ENCODE measurements at regions not wholly inside any gene's neighbourhood (a gene's known extent, or its start where the extent isn't known, plus 50 kb on each side); places are given as distances from the start of the nearest gene placed in this dataset.
"Not testable (repeated sequence)": the region's sequence is repeated elsewhere in the genome, so short reads cannot be mapped to it uniquely, and the experiment has no call there.

DNA sequence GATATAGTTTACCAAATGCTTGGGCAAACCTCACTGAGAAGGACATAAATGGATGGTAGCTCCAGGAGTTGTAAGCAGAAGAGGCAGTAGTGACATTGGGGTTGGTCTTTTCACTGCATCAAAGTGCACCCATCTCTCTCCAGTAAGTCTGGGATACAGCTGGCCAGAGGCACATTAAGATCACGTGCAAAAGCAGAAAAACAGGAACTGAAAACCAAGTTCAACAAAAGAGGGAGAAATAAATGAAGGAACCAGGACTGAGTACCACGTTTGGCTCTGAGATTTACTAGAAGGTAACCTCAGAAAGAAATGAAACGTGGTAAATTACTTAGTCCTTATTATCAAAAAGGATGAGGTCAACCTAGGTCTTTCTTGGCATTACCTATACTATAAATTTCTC is 259.2 kb downstream of the OSR1 start:
- no peak for TF ChIP-seq EZH2phosphoT487 (IDR thresholded peaks at IDR 0.05; ENCODE audit: borderline replicate concordance)
- TF ChIP-seq, protein P1, sequence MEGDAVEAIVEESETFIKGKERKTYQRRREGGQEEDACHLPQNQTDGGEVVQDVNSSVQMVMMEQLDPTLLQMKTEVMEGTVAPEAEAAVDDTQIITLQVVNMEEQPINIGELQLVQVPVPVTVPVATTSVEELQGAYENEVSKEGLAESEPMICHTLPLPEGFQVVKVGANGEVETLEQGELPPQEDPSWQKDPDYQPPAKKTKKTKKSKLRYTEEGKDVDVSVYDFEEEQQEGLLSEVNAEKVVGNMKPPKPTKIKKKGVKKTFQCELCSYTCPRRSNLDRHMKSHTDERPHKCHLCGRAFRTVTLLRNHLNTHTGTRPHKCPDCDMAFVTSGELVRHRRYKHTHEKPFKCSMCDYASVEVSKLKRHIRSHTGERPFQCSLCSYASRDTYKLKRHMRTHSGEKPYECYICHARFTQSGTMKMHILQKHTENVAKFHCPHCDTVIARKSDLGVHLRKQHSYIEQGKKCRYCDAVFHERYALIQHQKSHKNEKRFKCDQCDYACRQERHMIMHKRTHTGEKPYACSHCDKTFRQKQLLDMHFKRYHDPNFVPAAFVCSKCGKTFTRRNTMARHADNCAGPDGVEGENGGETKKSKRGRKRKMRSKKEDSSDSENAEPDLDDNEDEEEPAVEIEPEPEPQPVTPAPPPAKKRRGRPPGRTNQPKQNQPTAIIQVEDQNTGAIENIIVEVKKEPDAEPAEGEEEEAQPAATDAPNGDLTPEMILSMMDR (conservative IDR thresholded peaks at IDR 0.05; ENCODE audit: low read length) = no peak
- H3K27me3 ChIP-seq (ENCODE audit: insufficient read depth, low read length, poor library complexity, severe bottlenecking) = no peaks in the 10 kb centered on the region
- H3K4me1 ChIP-seq (ENCODE audit: insufficient read depth, low read length, poor library complexity, severe bottlenecking) = no peaks in the 10 kb centered on the region
- H3F3A ChIP-seq (ENCODE audit: low read depth) = no peaks in the 10 kb centered on the region
- H3K9me2 ChIP-seq (replicated peaks; ENCODE audit: low read depth, low read length) = no peaks in the 10 kb centered on the region
- no peaks in the 10 kb centered on the region for H3K79me2 ChIP-seq (ENCODE audit: insufficient read depth, low read length)
- no peak overlapping the region for H2AFZ ChIP-seq (ENCODE audit: low read length)
- H4K20me1 ChIP-seq (ENCODE audit: insufficient read depth, low read length, poor library complexity, severe bottlenecking) = no peaks in the 10 kb centered on the region
- no peak overlapping the region for H3K4me3 ChIP-seq (ENCODE audit: low read length, poor library complexity, severe bottlenecking)
- H3K36me3 ChIP-seq (ENCODE audit: insufficient read depth, low read length) = no peaks in the 10 kb centered on the region
- H3K9me3 ChIP-seq (ENCODE audit: insufficient read depth, low read depth, low read length) = no peaks in the 10 kb centered on the region
- no peak overlapping the region for H3K9ac ChIP-seq (ENCODE audit: low read depth, low read length, poor library complexity, severe bottlenecking)
- H3K4me2 ChIP-seq (ENCODE audit: low read depth, low read length, poor library complexity, severe bottlenecking) = no peak overlapping the region

GRCh38 chr2:19098467-19099160 is 259.8 kb downstream of the OSR1 start:
- no peaks in the 10 kb centered on the region for H3K36me3 ChIP-seq (ENCODE audit: insufficient read depth, low read length)
- H3K4me3 ChIP-seq (ENCODE audit: low read length, poor library complexity, severe bottlenecking) = no peak overlapping the region
- H3K9ac ChIP-seq (ENCODE audit: low read depth, low read length, poor library complexity, severe bottlenecking) = no peak overlapping the region
- H3K9me3 ChIP-seq (ENCODE audit: insufficient read depth, low read depth, low read length) = no peaks in the 10 kb centered on the region
- TF ChIP-seq, protein P1 (conservative IDR thresholded peaks at IDR 0.05; ENCODE audit: low read length) = no peak
- TF ChIP-seq EZH2phosphoT487 (IDR thresholded peaks at IDR 0.05; ENCODE audit: borderline replicate concordance) = no peak
- no peaks in the 10 kb centered on the region for H3K4me1 ChIP-seq (ENCODE audit: insufficient read depth, low read length, poor library complexity, severe bottlenecking)
- H3F3A ChIP-seq (ENCODE audit: low read depth) = no peaks in the 10 kb centered on the region
- H4K20me1 ChIP-seq (ENCODE audit: insufficient read depth, low read length, poor library complexity, severe bottlenecking) = no peaks in the 10 kb centered on the region
- no peaks in the 10 kb centered on the region for H3K79me2 ChIP-seq (ENCODE audit: insufficient read depth, low read length)
- H3K4me2 ChIP-seq (ENCODE audit: low read depth, low read length, poor library complexity, severe bottlenecking) = no peak overlapping the region
- H3K9me2 ChIP-seq (replicated peaks; ENCODE audit: low read depth, low read length) = no peaks in the 10 kb centered on the region
- no peak overlapping the region for H2AFZ ChIP-seq (ENCODE audit: low read length)
- H3K27me3 ChIP-seq (ENCODE audit: insufficient read depth, low read length, poor library complexity, severe bottlenecking) = no peaks in the 10 kb centered on the region

DNA sequence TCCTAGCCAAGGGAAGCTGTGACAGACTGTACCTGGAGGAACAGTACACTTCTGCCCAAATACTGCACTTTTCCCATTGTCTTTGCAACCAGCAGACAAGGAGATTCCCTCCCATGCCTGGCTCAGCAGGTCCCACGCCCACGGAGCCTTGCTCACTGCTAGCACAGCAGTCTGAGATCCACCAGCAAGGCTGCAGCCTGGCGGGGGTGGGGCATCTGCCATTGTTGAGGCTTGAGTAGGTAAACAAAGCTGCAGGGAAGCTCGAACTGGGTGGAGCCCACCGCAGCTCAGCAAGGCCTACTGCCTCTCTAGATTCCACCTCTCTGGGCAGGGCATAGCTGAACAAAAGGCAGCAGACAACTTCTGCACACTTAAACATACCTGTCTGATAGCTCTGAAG is 268.9 kb downstream of the OSR1 start:
- H4K20me1 ChIP-seq (ENCODE audit: insufficient read depth, low read length, poor library complexity, severe bottlenecking); H3K79me2 ChIP-seq (ENCODE audit: insufficient read depth, low read length); H3F3A ChIP-seq (ENCODE audit: low read depth); H3K4me2 ChIP-seq (ENCODE audit: low read depth, low read length, poor library complexity, severe bottlenecking); H3K36me3 ChIP-seq (ENCODE audit: insufficient read depth, low read length); H3K4me3 ChIP-seq (ENCODE audit: low read length, poor library complexity, severe bottlenecking); H3K9me3 ChIP-seq (ENCODE audit: insufficient read depth, low read depth, low read length); H3K9ac ChIP-seq (ENCODE audit: low read depth, low read length, poor library complexity, severe bottlenecking); H3K4me1 ChIP-seq (ENCODE audit: insufficient read depth, low read length, poor library complexity, severe bottlenecking); H3K9me2 ChIP-seq (replicated peaks; ENCODE audit: low read depth, low read length); H2AFZ ChIP-seq (ENCODE audit: low read length); H3K27me3 ChIP-seq (ENCODE audit: insufficient read depth, low read length, poor library complexity, severe bottlenecking): not testable (repeated sequence)

DNA sequence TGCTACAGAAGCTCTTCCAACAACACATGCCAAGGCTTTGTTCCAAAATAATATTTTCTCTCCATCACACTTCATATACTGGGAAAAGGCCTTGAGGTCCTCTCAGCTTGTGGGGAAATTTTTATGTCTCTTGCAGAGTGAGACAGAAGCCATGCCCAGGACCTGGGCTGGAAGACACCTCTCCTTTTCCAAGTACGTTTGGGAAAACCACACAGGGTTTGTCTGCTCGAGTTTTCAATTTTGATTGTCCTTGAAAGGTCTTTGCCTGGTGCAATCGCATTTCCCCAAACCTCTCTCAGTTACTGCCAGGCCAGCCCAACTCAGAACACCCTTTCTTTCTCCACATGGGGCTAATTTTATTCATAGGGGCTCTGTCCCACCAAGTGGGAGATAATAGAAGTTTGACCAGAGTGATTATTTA is 272.2 kb downstream of the OSR1 start:
- no peak for TF ChIP-seq EZH2phosphoT487 (IDR thresholded peaks at IDR 0.05; ENCODE audit: borderline replicate concordance)
- TF ChIP-seq, protein P1 (conservative IDR thresholded peaks at IDR 0.05; ENCODE audit: low read length) = no peak
- H3K9me2 ChIP-seq (replicated peaks; ENCODE audit: low read depth, low read length) = no peaks in the 10 kb centered on the region
- no peaks in the 10 kb centered on the region for H3F3A ChIP-seq (ENCODE audit: low read depth)
- no peak overlapping the region for H3K4me3 ChIP-seq (ENCODE audit: low read length, poor library complexity, severe bottlenecking)
- H4K20me1 ChIP-seq (ENCODE audit: insufficient read depth, low read length, poor library complexity, severe bottlenecking) = no peaks in the 10 kb centered on the region
- H3K79me2 ChIP-seq (ENCODE audit: insufficient read depth, low read length) = no peaks in the 10 kb centered on the region
- H3K4me1 ChIP-seq (ENCODE audit: insufficient read depth, low read length, poor library complexity, severe bottlenecking) = no peaks in the 10 kb centered on the region
- H3K9me3 ChIP-seq (ENCODE audit: insufficient read depth, low read depth, low read length) = no peaks in the 10 kb centered on the region
- no peaks in the 10 kb centered on the region for H3K36me3 ChIP-seq (ENCODE audit: insufficient read depth, low read length)
- H2AFZ ChIP-seq (ENCODE audit: low read length) = no peak overlapping the region
- H3K4me2 ChIP-seq (ENCODE audit: low read depth, low read length, poor library complexity, severe bottlenecking) = no peak overlapping the region
- H3K27me3 ChIP-seq (ENCODE audit: insufficient read depth, low read length, poor library complexity, severe bottlenecking) = no peaks in the 10 kb centered on the region
- no peak overlapping the region for H3K9ac ChIP-seq (ENCODE audit: low read depth, low read length, poor library complexity, severe bottlenecking)

Data from Loucy (cell line).